A673 (cell line): ENCODE measurements at regions not wholly inside any gene's neighbourhood (a gene's known extent, or its start where the extent isn't known, plus 50 kb on each side); places are given as distances from the start of the nearest gene placed in this dataset.

Experiments used
- BruUV-seq: library from RNA; stranded (reverse); fragments of 400-500 nt; replicated peaks from 2 replicates; lab custom pipeline; 2021; lab: Mats Ljungman, UMichigan
- CTCF ChIA-PET: fragments of 300-600 bp; sonication (Branson Sonifier 250); formaldehyde crosslinking; loops from one replicate; lab custom pipeline; 2022; ENCODE audit warnings: antibody characterized with exemption; lab: Charles Lee
- POLR2A ChIA-PET: fragments of 300-600 bp; sonication (Branson Sonifier 250); formaldehyde crosslinking; loops from one replicate; lab custom pipeline; 2022; ENCODE audit warnings: antibody characterized with exemption; ENCODE audit not compliant: low non-redundant PET; lab: Charles Lee
- DNase-seq: peaks from one replicate; pipeline ENCODE4 v3.0.0-alpha.2; 2015; ENCODE audit warnings: low spot score
- H3K27ac ChIP-seq: fragments of 200-600 bp; sonication (generic); 2 replicates; pipeline ENCODE4 v1.5.1; 2016; ENCODE audit warnings: mixed run types, low read depth, mild to moderate bottlenecking, mixed read lengths, antibody characterized with exemption, low read length; ENCODE audit not compliant: poor library complexity, severe bottlenecking
- H3K27me3 ChIP-seq: fragments of 200-600 bp; sonication (generic); replicated peaks from 2 replicates; pipeline ENCODE4 v1.6.1; 2017; ENCODE audit warnings: mixed run types, low read depth, mild to moderate bottlenecking, mixed read lengths, antibody characterized with exemption, low read length; ENCODE audit not compliant: insufficient read depth, poor library complexity
- H3K36me3 ChIP-seq: fragments of 200-600 bp; sonication (generic); 2 replicates; pipeline ENCODE4 v1.6.1; 2016; ENCODE audit warnings: mixed run types, mild to moderate bottlenecking, mixed read lengths, antibody characterized with exemption, low read length; ENCODE audit not compliant: insufficient read depth, poor library complexity, severe bottlenecking
- H3K4me1 ChIP-seq: fragments of 200-600 bp; sonication (generic); 2 replicates; pipeline ENCODE4 v1.6.1; 2017; ENCODE audit warnings: mixed run types, mild to moderate bottlenecking, mixed read lengths, antibody characterized with exemption, low read length; ENCODE audit not compliant: insufficient read depth, poor library complexity, severe bottlenecking
- H3K4me3 ChIP-seq: fragments of 200-600 bp; sonication (generic); 2 replicates; pipeline ENCODE4 v1.5.1; 2016; ENCODE audit warnings: low read depth, mixed run types, mild to moderate bottlenecking, mixed read lengths, low read length; ENCODE audit not compliant: poor library complexity, severe bottlenecking
- H3K9me3 ChIP-seq: fragments of 200-600 bp; sonication (generic); 2 replicates; pipeline ENCODE4 v1.6.1; 2016; ENCODE audit warnings: mixed run types, low read depth, mild to moderate bottlenecking, mixed read lengths, antibody characterized with exemption, low read length; ENCODE audit not compliant: poor library complexity, severe bottlenecking
- CTCF ChIP-seq: fragments of 300-800, 200-600 bp; sonication (generic); conservative IDR thresholded peaks from 2 replicates; pipeline ENCODE4 v1.5.1; 2017; ENCODE audit warnings: low read depth, mild to moderate bottlenecking, antibody characterized with exemption, low read length, moderate library complexity, mixed read lengths
- EZH2 ChIP-seq: fragments of 200-600 bp; sonication (generic); IDR thresholded peaks from 2 replicates; pipeline ENCODE4 v1.6.1; 2017; ENCODE audit warnings: borderline replicate concordance, low read depth, mild to moderate bottlenecking, mixed read lengths, antibody characterized with exemption, low read length; ENCODE audit not compliant: poor library complexity, severe bottlenecking
- intact Hi-C: fragments of 100-400 bp; cut with micrococcal nuclease; formaldehyde crosslinking; loops from one replicate; pipeline ENCODE4 v1.10.0; 2022; ENCODE audit not compliant: unreplicated experiment

DNA sequence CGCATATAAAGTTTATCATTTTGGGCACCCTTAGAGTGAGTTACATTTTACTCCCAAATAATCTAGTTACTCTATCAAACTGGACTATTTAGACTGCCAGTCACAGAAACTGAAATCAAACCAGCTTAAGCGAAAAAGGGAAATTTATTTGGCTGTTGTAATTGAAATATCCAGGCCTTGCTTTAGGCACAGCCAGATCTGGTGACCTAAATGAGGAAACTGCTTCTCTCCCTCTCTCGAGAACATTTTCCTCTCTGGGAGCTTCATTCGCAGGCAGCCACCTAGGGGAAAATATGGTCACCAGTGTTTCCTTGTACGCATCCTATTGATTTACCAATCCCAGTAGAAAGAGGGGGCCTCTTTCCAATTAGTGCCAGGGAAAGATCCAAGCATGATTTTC is 175.3 kb upstream of the MITF start:
- BruUV-seq = no TSS peak
- CTCF ChIA-PET = no interaction called here
- no peak overlapping the region for H3K4me3 ChIP-seq
- H3K36me3 ChIP-seq = no peaks in the 10 kb centered on the region
- intact Hi-C loops = no loop called here
- no peaks in the 10 kb centered on the region for H3K4me1 ChIP-seq
- H3K27me3 ChIP-seq = no peaks in the 10 kb centered on the region
- no peak for DNase-seq
- H3K27ac ChIP-seq = no peak overlapping the region
- TF ChIP-seq CTCF (no peak), EZH2 (no peak)
- POLR2A ChIA-PET = no interaction called here
- no peaks in the 10 kb centered on the region for H3K9me3 ChIP-seq

- ChIA-PET POLR2A (no interaction called here), CTCF (no interaction called here)
- Histone ChIP-seq H3K27me3 (no peaks in the 10 kb centered on the region), H3K27ac (no peak overlapping the region), H3K9me3 (no peaks in the 10 kb centered on the region), H3K36me3 (no peaks in the 10 kb centered on the region), H3K4me3 (no peak overlapping the region), H3K4me1 (no peaks in the 10 kb centered on the region)
- DNase-seq = no peak
- no peak for TF ChIP-seq EZH2
- TF ChIP-seq CTCF = no peak
- no TSS peak for BruUV-seq
- intact Hi-C loops = no loop called here
Observed at GRCh38 chr3:69563151-69563550, 176.1 kb upstream of the MITF start.

- Histone ChIP-seq H3K36me3 (no peaks in the 10 kb centered on the region), H3K27me3 (no peaks in the 10 kb centered on the region), H3K27ac (no peak overlapping the region), H3K4me3 (no peak overlapping the region), H3K9me3 (no peaks in the 10 kb centered on the region), H3K4me1 (no peaks in the 10 kb centered on the region)
- CTCF ChIA-PET = no interaction called here
- POLR2A ChIA-PET = no interaction called here
- no peak for DNase-seq
- BruUV-seq = no TSS peak
- intact Hi-C loops = no loop called here
- TF ChIP-seq CTCF (no peak), EZH2 (no peak)
Observed at GRCh38 chr3:69562020-69562419, 176.1 kb upstream of the FRMD4B start.
